WTC11 (cell line): ENCODE measurements at regions not wholly inside any gene's neighbourhood (a gene's known extent, or its start where the extent isn't known, plus 50 kb on each side); places are given as distances from the start of the nearest gene placed in this dataset.
"Not testable (repeated sequence)": the region's sequence is repeated elsewhere in the genome, so short reads cannot be mapped to it uniquely, and the experiment has no call there.

Source experiments
- ATAC-seq: fragments of 200-7000 bp; cut with Tn5 transposase; 2 replicates; pipeline ENCODE4 v1.10.0; 2021; ENCODE audit warnings: mild to moderate bottlenecking, moderate library complexity
- CTCF ChIA-PET: fragments of 300-600 bp; sonication (Branson Sonifier 250); formaldehyde crosslinking; loops from one replicate; lab custom pipeline; 2021; ENCODE audit warnings: antibody characterized with exemption; lab: Charles Lee
- POLR2A ChIA-PET: fragments of 350-600 bp; sonication (Branson Sonifier 250); formaldehyde crosslinking; loops from one replicate; lab custom pipeline; 2021; ENCODE audit warnings: antibody characterized with exemption; lab: Charles Lee
- DNase-seq: peaks from one replicate; pipeline ENCODE4 v3.0.0; 2021; ENCODE audit warnings: low spot score
- H3K27ac Mint-ChIP-seq: 2 replicates; pipeline ENCODE4 v1.8.0; 2021; ENCODE audit warnings: mixed read lengths
- H3K27me3 Mint-ChIP-seq: 2 replicates; pipeline ENCODE4 v1.8.0; 2021; ENCODE audit warnings: low read depth, mild to moderate bottlenecking, moderate library complexity, mixed read lengths
- H3K36me3 Mint-ChIP-seq: 2 replicates; pipeline ENCODE4 v1.8.0; 2021; ENCODE audit warnings: mixed read lengths
- H3K4me1 Mint-ChIP-seq: 2 replicates; pipeline ENCODE4 v1.8.0; 2022; ENCODE audit warnings: mixed read lengths
- H3K4me3 Mint-ChIP-seq: 2 replicates; pipeline ENCODE4 v1.8.0; 2021; ENCODE audit warnings: mild to moderate bottlenecking, moderate library complexity, mixed read lengths
- H3K9me3 Mint-ChIP-seq: 2 replicates; pipeline ENCODE4 v1.8.0; 2021; ENCODE audit warnings: mixed read lengths
- FOXK1 ChIP-seq: sonication (generic); formaldehyde crosslinking; IDR thresholded peaks from 2 replicates; pipeline ENCODE4 v1.8.0; 2022; ENCODE audit warnings: mild to moderate bottlenecking, moderate library complexity, missing genetic modification reagents
- GABPB1 ChIP-seq: sonication (generic); formaldehyde crosslinking; IDR thresholded peaks from 2 replicates; pipeline ENCODE4 v1.8.1; 2023; ENCODE audit warnings: mild to moderate bottlenecking, missing genetic modification reagents
- NR1H2 ChIP-seq: sonication (generic); formaldehyde crosslinking; IDR thresholded peaks from 2 replicates; pipeline ENCODE4 v1.9.0; 2021; ENCODE audit warnings: mild to moderate bottlenecking, moderate library complexity, missing genetic modification reagents
- SMAD4 ChIP-seq: sonication (generic); formaldehyde crosslinking; IDR thresholded peaks from 2 replicates; pipeline ENCODE4 v1.8.0; 2022; ENCODE audit warnings: mild to moderate bottlenecking, missing genetic modification reagents
- ZNF263 ChIP-seq: sonication (generic); formaldehyde crosslinking; IDR thresholded peaks from 2 replicates; pipeline ENCODE4 v1.8.1; 2022; ENCODE audit warnings: low read depth, mild to moderate bottlenecking, moderate library complexity, missing genetic modification reagents
- ZNF396 ChIP-seq: fragments of 250-450 bp; sonication (Bioruptor Pico); IDR thresholded peaks from 2 replicates; pipeline ENCODE4 v1.8.0; 2021; ENCODE audit warnings: mild to moderate bottlenecking, moderate library complexity, borderline replicate concordance
- TF ChIP-seq, protein P1 (sequence below): fragments of 250-450 bp; sonication (Bioruptor Pico); IDR thresholded peaks from 2 replicates; pipeline ENCODE4 v1.9.0; 2021; ENCODE audit warnings: mild to moderate bottlenecking, borderline replicate concordance
- TF ChIP-seq, protein P2 (sequence below): fragments of 200-600 bp; IDR thresholded peaks from 2 replicates; pipeline ENCODE4 v1.8.0; 2022; ENCODE audit warnings: antibody characterized with exemption
- TF ChIP-seq, protein P3 (sequence below): sonication (generic); formaldehyde crosslinking; IDR thresholded peaks from 2 replicates; pipeline ENCODE4 v1.8.1; 2023; ENCODE audit warnings: mild to moderate bottlenecking, missing genetic modification reagents
- TF ChIP-seq, protein P4 (sequence below): sonication (generic); formaldehyde crosslinking; IDR thresholded peaks from 2 replicates; pipeline ENCODE4 v1.8.0; 2022; ENCODE audit warnings: mild to moderate bottlenecking, missing genetic modification reagents
- TF ChIP-seq, protein P5 (sequence below): fragments of 250-450 bp; sonication (Bioruptor Pico); conservative IDR thresholded peaks from 2 replicates; pipeline ENCODE4 v1.9.0; 2021; ENCODE audit warnings: mild to moderate bottlenecking
- TF ChIP-seq, protein P6 (sequence below): fragments of 250-450 bp; sonication (Bioruptor Pico); IDR thresholded peaks from 2 replicates; pipeline ENCODE4 v2.1.2; 2022; ENCODE audit warnings: mild to moderate bottlenecking, moderate library complexity

DNA sequence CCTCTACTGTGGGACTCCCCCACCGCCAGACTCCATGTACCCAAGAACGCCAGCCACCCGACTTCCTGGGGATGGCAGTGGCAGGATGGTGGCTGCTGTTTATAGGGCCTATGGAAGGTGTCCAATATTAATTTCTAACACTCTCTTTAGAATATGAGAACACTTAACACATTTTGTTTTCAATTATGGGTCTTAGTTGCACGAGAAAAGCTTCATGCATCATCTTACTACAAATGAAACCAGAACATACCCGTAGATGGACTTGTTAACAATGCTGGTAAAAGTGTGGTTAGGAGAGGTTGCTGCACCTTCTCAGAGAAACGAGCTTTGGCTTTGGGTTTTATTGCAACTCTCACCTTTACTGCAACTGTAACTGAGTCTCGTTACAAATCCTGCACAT lies 335.6 kb upstream of the ID2 start:
- Mint-ChIP-seq H3K9me3 (no peaks in the 10 kb centered on the region), H3K4me1 (no peaks in the 10 kb centered on the region), H3K27ac (no peak overlapping the region), H3K4me3 (no peak overlapping the region), H3K27me3 (no peaks in the 10 kb centered on the region), H3K36me3 (no peaks in the 10 kb centered on the region)
- ChIA-PET POLR2A (no interaction called here), CTCF (no interaction called here)
- DNase-seq, result no peak
- TF ChIP-seq, protein P1, sequence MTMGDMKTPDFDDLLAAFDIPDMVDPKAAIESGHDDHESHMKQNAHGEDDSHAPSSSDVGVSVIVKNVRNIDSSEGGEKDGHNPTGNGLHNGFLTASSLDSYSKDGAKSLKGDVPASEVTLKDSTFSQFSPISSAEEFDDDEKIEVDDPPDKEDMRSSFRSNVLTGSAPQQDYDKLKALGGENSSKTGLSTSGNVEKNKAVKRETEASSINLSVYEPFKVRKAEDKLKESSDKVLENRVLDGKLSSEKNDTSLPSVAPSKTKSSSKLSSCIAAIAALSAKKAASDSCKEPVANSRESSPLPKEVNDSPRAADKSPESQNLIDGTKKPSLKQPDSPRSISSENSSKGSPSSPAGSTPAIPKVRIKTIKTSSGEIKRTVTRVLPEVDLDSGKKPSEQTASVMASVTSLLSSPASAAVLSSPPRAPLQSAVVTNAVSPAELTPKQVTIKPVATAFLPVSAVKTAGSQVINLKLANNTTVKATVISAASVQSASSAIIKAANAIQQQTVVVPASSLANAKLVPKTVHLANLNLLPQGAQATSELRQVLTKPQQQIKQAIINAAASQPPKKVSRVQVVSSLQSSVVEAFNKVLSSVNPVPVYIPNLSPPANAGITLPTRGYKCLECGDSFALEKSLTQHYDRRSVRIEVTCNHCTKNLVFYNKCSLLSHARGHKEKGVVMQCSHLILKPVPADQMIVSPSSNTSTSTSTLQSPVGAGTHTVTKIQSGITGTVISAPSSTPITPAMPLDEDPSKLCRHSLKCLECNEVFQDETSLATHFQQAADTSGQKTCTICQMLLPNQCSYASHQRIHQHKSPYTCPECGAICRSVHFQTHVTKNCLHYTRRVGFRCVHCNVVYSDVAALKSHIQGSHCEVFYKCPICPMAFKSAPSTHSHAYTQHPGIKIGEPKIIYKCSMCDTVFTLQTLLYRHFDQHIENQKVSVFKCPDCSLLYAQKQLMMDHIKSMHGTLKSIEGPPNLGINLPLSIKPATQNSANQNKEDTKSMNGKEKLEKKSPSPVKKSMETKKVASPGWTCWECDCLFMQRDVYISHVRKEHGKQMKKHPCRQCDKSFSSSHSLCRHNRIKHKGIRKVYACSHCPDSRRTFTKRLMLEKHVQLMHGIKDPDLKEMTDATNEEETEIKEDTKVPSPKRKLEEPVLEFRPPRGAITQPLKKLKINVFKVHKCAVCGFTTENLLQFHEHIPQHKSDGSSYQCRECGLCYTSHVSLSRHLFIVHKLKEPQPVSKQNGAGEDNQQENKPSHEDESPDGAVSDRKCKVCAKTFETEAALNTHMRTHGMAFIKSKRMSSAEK (CRISPR knock-in tag), result no peak
- TF ChIP-seq, protein P2, sequence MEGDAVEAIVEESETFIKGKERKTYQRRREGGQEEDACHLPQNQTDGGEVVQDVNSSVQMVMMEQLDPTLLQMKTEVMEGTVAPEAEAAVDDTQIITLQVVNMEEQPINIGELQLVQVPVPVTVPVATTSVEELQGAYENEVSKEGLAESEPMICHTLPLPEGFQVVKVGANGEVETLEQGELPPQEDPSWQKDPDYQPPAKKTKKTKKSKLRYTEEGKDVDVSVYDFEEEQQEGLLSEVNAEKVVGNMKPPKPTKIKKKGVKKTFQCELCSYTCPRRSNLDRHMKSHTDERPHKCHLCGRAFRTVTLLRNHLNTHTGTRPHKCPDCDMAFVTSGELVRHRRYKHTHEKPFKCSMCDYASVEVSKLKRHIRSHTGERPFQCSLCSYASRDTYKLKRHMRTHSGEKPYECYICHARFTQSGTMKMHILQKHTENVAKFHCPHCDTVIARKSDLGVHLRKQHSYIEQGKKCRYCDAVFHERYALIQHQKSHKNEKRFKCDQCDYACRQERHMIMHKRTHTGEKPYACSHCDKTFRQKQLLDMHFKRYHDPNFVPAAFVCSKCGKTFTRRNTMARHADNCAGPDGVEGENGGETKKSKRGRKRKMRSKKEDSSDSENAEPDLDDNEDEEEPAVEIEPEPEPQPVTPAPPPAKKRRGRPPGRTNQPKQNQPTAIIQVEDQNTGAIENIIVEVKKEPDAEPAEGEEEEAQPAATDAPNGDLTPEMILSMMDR, result no peak
- no peak for TF ChIP-seq SMAD4 (CRISPR knock-in tag)
- TF ChIP-seq FOXK1 (CRISPR knock-in tag), result no peak
- TF ChIP-seq, protein P3, sequence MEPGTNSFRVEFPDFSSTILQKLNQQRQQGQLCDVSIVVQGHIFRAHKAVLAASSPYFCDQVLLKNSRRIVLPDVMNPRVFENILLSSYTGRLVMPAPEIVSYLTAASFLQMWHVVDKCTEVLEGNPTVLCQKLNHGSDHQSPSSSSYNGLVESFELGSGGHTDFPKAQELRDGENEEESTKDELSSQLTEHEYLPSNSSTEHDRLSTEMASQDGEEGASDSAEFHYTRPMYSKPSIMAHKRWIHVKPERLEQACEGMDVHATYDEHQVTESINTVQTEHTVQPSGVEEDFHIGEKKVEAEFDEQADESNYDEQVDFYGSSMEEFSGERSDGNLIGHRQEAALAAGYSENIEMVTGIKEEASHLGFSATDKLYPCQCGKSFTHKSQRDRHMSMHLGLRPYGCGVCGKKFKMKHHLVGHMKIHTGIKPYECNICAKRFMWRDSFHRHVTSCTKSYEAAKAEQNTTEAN (CRISPR knock-in tag), result no peak
- ATAC-seq, result no peak

DNA sequence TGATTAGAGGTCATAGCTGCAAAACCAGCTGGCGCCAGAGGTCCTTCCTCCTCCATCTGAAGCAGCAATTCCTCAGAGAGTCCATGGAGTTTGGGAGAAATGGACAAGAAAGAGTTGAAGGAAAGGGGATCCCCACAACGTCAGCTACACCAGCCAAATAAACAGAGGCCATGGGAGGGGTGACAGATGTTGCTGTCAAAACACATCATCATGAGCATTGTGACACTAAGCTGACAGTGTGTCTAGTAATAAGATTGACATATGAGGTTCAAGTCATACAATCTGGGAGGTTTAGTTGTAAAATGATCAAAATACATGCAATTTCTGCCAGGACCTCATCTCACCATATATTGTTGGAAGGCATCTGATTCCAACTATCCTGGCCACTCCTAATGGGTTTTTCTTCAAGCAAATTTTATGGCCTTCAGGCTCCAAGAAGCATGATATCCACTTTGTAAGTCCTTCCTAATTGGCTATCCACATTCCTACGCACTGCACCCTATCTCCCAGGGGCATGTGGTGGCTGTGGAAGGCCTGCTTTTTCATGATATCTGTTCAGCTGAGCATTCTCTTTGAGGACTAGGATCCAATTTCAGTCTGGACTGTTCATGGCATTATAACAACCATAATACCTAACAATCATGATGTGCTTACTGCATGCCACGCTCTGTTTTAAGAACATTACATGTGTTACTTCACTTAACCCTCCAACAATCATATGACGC lies 335.0 kb upstream of the ID2 start:
- DNase-seq, result no peak

DNA sequence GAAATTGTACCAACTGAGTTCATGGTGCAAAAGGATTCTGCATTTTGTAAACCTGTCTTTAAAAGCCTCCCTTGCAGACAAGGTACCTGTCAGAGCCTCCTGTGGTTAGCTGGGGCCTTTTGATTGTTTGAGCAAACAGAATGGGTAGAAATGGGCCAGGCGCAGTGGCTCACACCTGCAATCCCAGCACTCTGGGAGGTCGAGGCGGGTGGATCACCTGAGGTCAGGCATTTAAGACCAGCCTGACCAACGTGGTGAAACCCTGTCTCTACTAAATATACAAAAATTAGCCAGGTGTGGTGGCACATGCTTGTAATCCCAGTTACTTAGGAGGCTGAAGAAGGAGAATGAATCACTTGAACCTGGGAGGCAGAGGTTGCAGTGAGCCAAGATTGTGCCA lies 332.9 kb upstream of the ID2 start:
- H3K4me3 Mint-ChIP-seq, ATAC-seq, CTCF ChIA-PET, H3K36me3 Mint-ChIP-seq, H3K4me1 Mint-ChIP-seq, H3K27me3 Mint-ChIP-seq, POLR2A ChIA-PET, H3K27ac Mint-ChIP-seq, DNase-seq: not testable (repeated sequence)
- H3K9me3 Mint-ChIP-seq, result peaks cover 12% of the 10 kb centered on the region

More for the DNA sequence above, 335.0 kb upstream of the ID2 start:
- no peaks in the 10 kb centered on the region for H3K36me3 Mint-ChIP-seq
- no peak overlapping the region for H3K27ac Mint-ChIP-seq
- H3K4me3 Mint-ChIP-seq, result no peak overlapping the region
- H3K9me3 Mint-ChIP-seq, result no peaks in the 10 kb centered on the region
- no peaks in the 10 kb centered on the region for H3K4me1 Mint-ChIP-seq
- ATAC-seq, result no peak
- ChIA-PET POLR2A (no interaction called here), CTCF (no interaction called here)
- TF ChIP-seq, protein P4, sequence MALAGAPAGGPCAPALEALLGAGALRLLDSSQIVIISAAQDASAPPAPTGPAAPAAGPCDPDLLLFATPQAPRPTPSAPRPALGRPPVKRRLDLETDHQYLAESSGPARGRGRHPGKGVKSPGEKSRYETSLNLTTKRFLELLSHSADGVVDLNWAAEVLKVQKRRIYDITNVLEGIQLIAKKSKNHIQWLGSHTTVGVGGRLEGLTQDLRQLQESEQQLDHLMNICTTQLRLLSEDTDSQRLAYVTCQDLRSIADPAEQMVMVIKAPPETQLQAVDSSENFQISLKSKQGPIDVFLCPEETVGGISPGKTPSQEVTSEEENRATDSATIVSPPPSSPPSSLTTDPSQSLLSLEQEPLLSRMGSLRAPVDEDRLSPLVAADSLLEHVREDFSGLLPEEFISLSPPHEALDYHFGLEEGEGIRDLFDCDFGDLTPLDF (CRISPR knock-in tag), result no peak
- no peak for TF ChIP-seq ZNF263 (CRISPR knock-in tag)
- no peak for TF ChIP-seq GABPB1 (CRISPR knock-in tag)
- TF ChIP-seq, protein P5, sequence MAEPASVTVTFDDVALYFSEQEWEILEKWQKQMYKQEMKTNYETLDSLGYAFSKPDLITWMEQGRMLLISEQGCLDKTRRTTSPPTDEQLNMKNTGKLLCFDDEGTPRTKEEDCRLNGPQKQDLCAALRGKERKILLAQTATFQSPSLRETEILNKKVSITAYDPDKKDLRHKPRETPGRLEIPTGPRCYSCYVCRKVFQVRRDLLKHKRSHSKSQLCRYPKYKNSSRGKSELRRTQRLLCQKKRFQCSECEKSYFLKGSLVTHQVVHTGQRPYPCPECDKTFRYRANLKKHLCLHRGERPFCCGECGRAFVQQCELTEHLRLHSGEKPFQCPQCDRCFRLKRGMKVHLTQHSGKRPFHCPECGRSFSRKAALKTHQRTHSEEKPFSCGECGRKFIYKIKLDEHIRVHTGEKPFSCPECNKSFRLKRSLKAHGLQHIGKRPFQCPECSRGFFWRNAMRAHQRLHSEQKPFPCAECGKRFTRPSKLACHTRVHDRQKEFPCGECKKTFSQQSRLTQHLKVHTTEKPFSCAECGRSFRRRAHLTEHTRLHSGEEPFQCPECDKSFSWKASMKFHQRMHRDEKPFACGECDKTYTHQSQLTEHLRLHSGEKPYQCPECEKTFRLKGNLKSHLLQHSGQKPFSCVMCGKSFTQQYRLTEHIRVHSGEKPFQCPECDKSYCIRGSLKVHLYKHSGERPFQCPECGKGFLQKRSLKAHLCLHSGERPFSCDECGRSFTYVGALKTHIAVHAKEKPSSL (CRISPR knock-in tag), result no peak
- TF ChIP-seq, protein P6, sequence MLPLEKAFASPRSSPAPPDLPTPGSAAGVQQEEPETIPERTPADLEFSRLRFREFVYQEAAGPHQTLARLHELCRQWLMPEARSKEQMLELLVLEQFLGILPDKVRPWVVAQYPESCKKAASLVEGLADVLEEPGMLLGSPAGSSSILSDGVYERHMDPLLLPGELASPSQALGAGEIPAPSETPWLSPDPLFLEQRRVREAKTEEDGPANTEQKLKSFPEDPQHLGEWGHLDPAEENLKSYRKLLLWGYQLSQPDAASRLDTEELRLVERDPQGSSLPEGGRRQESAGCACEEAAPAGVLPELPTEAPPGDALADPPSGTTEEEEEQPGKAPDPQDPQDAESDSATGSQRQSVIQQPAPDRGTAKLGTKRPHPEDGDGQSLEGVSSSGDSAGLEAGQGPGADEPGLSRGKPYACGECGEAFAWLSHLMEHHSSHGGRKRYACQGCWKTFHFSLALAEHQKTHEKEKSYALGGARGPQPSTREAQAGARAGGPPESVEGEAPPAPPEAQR (CRISPR knock-in tag), result no peak
- TF ChIP-seq ZNF396 (CRISPR knock-in tag), result no peak
- TF ChIP-seq NR1H2 (CRISPR knock-in tag), result no peak
- H3K27me3 Mint-ChIP-seq, result no peaks in the 10 kb centered on the region
